ENCODE measurements at regions not wholly inside any gene's neighbourhood (a gene's known extent, or its start where the extent isn't known, plus 50 kb on each side); places are given as distances from the start of the nearest gene placed in this dataset.

DNA sequence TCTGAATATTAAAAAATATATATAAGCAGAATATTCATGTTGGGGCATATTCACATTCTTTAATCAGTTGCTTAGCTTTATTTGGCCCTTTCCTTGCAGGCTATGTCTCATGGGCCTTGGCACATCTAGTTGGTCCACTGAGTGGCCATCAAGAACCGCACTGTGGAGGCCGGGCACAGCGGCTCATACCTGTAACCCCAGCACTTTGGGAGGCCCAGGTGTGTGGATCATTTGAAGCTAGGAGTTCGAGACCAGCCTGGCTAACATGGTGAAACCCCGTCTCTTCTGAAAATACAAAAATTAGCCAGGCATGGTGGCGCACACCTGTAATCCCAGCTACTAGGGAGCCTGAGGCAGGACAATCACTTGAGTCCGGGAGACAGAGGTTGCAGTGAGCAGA, 127.6 kb upstream of the TANK start:
- TF ChIP-seq, protein P1, sequence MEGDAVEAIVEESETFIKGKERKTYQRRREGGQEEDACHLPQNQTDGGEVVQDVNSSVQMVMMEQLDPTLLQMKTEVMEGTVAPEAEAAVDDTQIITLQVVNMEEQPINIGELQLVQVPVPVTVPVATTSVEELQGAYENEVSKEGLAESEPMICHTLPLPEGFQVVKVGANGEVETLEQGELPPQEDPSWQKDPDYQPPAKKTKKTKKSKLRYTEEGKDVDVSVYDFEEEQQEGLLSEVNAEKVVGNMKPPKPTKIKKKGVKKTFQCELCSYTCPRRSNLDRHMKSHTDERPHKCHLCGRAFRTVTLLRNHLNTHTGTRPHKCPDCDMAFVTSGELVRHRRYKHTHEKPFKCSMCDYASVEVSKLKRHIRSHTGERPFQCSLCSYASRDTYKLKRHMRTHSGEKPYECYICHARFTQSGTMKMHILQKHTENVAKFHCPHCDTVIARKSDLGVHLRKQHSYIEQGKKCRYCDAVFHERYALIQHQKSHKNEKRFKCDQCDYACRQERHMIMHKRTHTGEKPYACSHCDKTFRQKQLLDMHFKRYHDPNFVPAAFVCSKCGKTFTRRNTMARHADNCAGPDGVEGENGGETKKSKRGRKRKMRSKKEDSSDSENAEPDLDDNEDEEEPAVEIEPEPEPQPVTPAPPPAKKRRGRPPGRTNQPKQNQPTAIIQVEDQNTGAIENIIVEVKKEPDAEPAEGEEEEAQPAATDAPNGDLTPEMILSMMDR (IDR thresholded peaks at IDR 0.05): no peak
- Histone ChIP-seq H3K9me3 (no peaks in the 10 kb centered on the region), H3K27ac (no peak overlapping the region), H3K36me3 (no peaks in the 10 kb centered on the region), H3K4me3 (no peak overlapping the region), H3K27me3 (no peaks in the 10 kb centered on the region), H3K4me1 (no peaks in the 10 kb centered on the region)
- ATAC-seq: no peak
- DNase-seq: no peak
- intact Hi-C loops (cut with DNase I): no loop called here

DNA sequence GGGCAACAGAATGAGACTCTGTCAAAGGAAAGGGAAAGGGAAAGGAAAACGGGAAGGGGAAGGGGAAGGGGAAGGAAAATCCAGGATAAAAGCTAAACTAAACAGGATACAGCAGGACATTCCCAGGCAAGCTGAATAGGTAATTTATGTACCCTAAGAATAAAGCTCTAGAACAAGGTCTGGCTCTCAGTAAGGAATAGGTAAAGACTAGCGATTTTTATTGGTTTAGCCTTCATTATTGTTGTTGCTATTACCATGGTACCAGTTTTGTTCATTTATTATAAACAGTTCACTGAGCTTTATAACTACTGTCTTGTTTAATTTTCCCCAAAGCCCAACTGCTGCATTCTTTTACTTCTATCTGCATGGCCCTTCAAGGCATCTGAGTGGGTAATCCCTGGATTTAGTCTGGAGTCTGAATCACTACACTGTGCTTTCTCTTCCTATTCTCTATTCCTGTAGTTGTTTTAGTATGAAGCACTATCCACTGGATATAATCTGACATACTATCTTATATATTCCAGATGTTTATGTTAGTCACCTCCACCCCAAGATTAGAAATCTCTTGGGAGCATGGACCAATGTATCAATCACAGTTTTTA, 127.1 kb upstream of the TANK start:
- TF ChIP-seq, protein P1 (IDR thresholded peaks at IDR 0.05): no peak
- Histone ChIP-seq H3K4me3 (no peak overlapping the region), H3K27ac (no peak overlapping the region), H3K4me1 (no peaks in the 10 kb centered on the region), H3K9me3 (no peaks in the 10 kb centered on the region), H3K36me3 (no peaks in the 10 kb centered on the region), H3K27me3 (no peaks in the 10 kb centered on the region)
- DNase-seq: no peak
- intact Hi-C loops (cut with DNase I): no loop called here
- ATAC-seq: no peak

DNA sequence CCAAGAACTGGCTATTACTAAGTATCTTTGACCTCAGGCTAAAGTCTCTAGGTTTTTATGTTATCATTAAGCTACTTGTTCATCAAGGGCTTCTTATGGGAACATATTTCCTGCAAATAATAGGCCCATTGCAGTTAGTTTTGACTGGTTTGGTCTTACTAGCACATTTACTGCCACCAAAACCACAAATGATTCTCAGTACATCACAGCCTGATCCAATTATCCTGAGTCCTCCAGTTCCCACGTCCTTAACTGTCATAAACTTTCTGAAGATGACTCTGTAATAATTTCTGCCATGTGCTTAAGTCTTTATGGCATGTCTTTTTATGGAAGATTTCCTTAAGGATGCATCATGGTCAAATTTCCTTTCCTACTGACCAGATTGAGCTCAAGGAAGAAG, 123.3 kb upstream of the TANK start:
- no peak overlapping the region for H3K27ac ChIP-seq
- no peaks in the 10 kb centered on the region for H3K36me3 ChIP-seq
- ATAC-seq: no peak
- no peaks in the 10 kb centered on the region for H3K9me3 ChIP-seq
- TF ChIP-seq, protein P1 (IDR thresholded peaks at IDR 0.05): no peak
- no peaks in the 10 kb centered on the region for H3K4me1 ChIP-seq
- intact Hi-C loops (cut with DNase I): no loop called here
- H3K27me3 ChIP-seq: no peaks in the 10 kb centered on the region
- H3K4me3 ChIP-seq: no peak overlapping the region
- no peak for DNase-seq

DNA sequence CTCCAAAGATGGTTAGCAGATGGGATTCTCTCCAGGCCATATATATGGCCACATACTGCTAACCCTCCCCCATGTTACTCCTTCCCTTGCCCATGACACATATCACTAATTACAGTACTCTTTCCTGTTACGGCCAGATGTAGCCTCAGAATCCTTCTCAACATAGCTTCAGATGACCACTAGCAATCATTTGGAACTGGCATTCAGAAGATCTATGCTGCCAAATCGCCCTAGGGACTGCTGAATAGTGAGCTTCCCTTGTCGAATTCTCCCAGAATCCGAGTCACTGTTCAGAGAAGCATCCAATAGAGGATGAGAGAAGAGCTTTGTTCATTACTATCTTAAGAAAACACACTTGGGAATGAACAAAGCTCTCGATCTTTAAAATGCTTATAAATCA, 121.2 kb upstream of the TANK start:
- intact Hi-C loops (cut with DNase I): no loop called here
- no peaks in the 10 kb centered on the region for H3K4me1 ChIP-seq
- TF ChIP-seq, protein P1 (IDR thresholded peaks at IDR 0.05): no peak
- ATAC-seq: no peak
- no peak overlapping the region for H3K4me3 ChIP-seq
- no peak overlapping the region for H3K27ac ChIP-seq
- H3K27me3 ChIP-seq: no peaks in the 10 kb centered on the region
- DNase-seq: no peak
- H3K36me3 ChIP-seq: no peaks in the 10 kb centered on the region
- no peaks in the 10 kb centered on the region for H3K9me3 ChIP-seq

DNA sequence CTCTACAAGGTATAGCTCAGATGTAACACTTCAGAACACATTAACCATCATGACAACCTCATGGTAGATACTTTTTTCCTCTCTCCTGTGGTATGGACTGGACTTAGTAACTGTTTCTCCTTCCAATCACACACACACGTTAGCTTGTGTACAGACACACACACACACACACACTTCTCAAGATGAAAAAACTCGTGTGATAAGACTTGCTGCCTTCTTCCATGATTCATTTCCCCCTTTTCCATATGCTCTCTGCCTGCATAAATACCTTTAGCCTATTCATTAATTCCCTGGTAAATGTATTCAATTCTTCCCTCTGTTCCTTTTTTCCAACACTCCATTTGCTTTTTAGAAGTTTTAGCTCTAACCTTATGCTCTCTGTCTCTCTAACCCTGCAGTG, 118.9 kb upstream of the TANK start:
- DNase-seq (no peak), ATAC-seq (no peak)
- H3K4me1 ChIP-seq: peaks cover 0 to 3% of the 10 kb centered on the region in 2 donors
- TF ChIP-seq, protein P1 (IDR thresholded peaks at IDR 0.05): no peak
- H3K4me3 ChIP-seq: no peak overlapping the region
- H3K36me3 ChIP-seq: no peaks in the 10 kb centered on the region
- no peak overlapping the region for H3K27ac ChIP-seq
- intact Hi-C loops (cut with DNase I): no loop called here
- H3K9me3 ChIP-seq: no peaks in the 10 kb centered on the region
- no peaks in the 10 kb centered on the region for H3K27me3 ChIP-seq
